Body of pancreas (tissue), 4 donors: ENCODE measurements at regions not wholly inside any gene's neighbourhood (a gene's known extent, or its start where the extent isn't known, plus 50 kb on each side); places are given as distances from the start of the nearest gene placed in this dataset.

Experiments
- ATAC-seq: fragments of 150-250 bp; one replicate; pipeline ENCODE4 v1.9.1; 2016
- DNase-seq, 4 donors: peaks; one replicate each; pipeline ENCODE4 v3.0.0-alpha.2; 2019
- H3K27ac ChIP-seq, 4 donors: fragments of 200-600 bp; sonication (generic); 1 replicate in 3 of 4; 2 replicates in 1 of 4; pipeline versions ENCODE4 v1.5.1 to v1.6.1; 2016 to 2019; ENCODE audit warnings: mild to moderate bottlenecking in 1 of 4, mixed read lengths in 1 of 4, moderate library complexity in 1 of 4
- H3K27me3 ChIP-seq, 2 donors: fragments of 200-600 bp; sonication (generic); one replicate each; pipeline ENCODE4 v1.6.0; 2016; ENCODE audit warnings: mild to moderate bottlenecking in 1 of 2
- H3K36me3 ChIP-seq, 2 donors: fragments of 200-600 bp; sonication (generic); replicated peaks in 1 of 2; 2 replicates each; pipeline ENCODE4 v1.5.1; 2016; ENCODE audit warnings: low read depth in 2 of 2; ENCODE audit not compliant: insufficient read depth in 1 of 2
- H3K4me1 ChIP-seq: fragments of 200-600 bp; sonication (generic); one replicate; pipeline ENCODE4 v1.6.0; 2016
- H3K4me3 ChIP-seq, 2 donors: fragments of 200-600 bp; sonication (generic); 1 replicate in 1 of 2; 2 replicates in 1 of 2; pipeline ENCODE4 v1.5.1; 2016 to 2019
- H3K9me3 ChIP-seq, 3 donors: fragments of 200-600 bp; sonication (generic); 1 replicate in 2 of 3; 2 replicates in 1 of 3; pipeline ENCODE4 v1.5.1; 2016
- POLR2A ChIP-seq, 3 donors: fragments of 450-650 bp; IDR thresholded peaks; one replicate each; pipeline ENCODE4 v1.6.1; 2016; ENCODE audit warnings: antibody characterized with exemption in 3 of 3, mild to moderate bottlenecking in 2 of 3
- WGBS, 2 donors: methylation state at CpG; one replicate each; pipeline ENCODE4 v1.1.5; 2017; 5-methylcytosine and 5-hydroxymethylcytosine counted together
- intact Hi-C: fragments of 100-400 bp; cut with DNase I; formaldehyde crosslinking; loops from one replicate; pipeline ENCODE4 v1.15.1; 2023
- TF ChIP-seq, protein P1 (sequence below), 7 experiments: fragments of 450-650 bp in 4 of 7; fragments of 200-600 bp in 3 of 7; sonication (generic) in 3 of 7; IDR thresholded peaks; one replicate each; pipeline ENCODE4 v1.5.1; 2016 to 2019; ENCODE audit warnings: antibody characterized with exemption in 7 of 7

DNA sequence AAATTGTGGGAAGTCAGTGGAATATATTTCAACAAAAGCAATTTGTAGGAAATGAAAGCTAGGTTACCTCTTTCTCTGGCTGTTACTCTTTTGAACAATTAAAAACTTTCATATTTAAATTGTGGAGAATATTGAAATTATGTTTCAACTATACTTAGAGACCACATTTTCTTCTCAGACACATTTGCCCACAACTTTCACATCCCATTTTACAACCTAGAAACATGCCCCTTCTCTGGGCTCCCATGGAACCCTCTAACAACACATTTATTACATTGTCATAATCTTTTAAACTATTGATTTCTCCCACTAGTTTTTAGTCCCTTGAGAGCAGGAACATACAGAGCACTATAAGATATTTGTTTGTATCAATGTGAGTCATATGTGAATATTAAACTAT, 211.7 kb upstream of the TTC14 start:
- intact Hi-C loops, result no loop called here
- Histone ChIP-seq H3K9me3 (no peaks in the 10 kb centered on the region), H3K4me1 (peaks cover under 1% of the 10 kb centered on the region), H3K36me3 (no peaks in the 10 kb centered on the region), H3K27me3 (no peaks in the 10 kb centered on the region), H3K27ac (no peak overlapping the region), H3K4me3 (no peak overlapping the region)
- TF ChIP-seq, protein P1, sequence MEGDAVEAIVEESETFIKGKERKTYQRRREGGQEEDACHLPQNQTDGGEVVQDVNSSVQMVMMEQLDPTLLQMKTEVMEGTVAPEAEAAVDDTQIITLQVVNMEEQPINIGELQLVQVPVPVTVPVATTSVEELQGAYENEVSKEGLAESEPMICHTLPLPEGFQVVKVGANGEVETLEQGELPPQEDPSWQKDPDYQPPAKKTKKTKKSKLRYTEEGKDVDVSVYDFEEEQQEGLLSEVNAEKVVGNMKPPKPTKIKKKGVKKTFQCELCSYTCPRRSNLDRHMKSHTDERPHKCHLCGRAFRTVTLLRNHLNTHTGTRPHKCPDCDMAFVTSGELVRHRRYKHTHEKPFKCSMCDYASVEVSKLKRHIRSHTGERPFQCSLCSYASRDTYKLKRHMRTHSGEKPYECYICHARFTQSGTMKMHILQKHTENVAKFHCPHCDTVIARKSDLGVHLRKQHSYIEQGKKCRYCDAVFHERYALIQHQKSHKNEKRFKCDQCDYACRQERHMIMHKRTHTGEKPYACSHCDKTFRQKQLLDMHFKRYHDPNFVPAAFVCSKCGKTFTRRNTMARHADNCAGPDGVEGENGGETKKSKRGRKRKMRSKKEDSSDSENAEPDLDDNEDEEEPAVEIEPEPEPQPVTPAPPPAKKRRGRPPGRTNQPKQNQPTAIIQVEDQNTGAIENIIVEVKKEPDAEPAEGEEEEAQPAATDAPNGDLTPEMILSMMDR (IDR thresholded peaks at IDR 0.05), result no peak
- no peak for TF ChIP-seq POLR2A (IDR thresholded peaks at IDR 0.05)
- ATAC-seq (no peak), DNase-seq (no peak)

GRCh38 chr3:180391001-180391400, 211.0 kb upstream of the TTC14 start:
- DNase-seq, result no peak
- Histone ChIP-seq H3K36me3 (no peaks in the 10 kb centered on the region), H3K27ac (no peak overlapping the region), H3K9me3 (no peaks in the 10 kb centered on the region), H3K4me3 (no peak overlapping the region), H3K27me3 (no peaks in the 10 kb centered on the region), H3K4me1 (no peaks in the 10 kb centered on the region)
- no peak for ATAC-seq
- TF ChIP-seq POLR2A (IDR thresholded peaks at IDR 0.05), result no peak
- TF ChIP-seq, protein P1 (IDR thresholded peaks at IDR 0.05), result no peak
- 75 to 94% methylated on average over 1 of the region's 1 CpG for WGBS, 2 donors
- intact Hi-C loops, result no loop called here

DNA sequence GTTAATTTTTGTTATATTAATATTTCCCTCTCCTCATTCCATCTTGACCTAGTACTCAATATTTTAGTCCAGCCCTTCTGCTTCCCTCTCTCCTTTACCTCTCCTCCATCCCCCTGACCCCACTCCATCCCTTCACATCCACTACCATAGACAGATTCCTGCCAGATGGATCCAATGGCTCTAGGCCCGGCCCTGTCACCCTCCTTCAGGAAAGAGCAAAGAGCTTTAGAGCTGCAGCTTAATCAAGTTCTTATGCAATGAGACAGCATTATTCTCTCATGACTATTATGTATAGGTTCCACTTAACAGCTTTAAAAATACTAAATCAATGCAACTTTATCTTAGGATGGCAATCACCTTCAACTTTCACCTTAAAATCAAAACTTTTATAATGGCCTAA, 200.7 kb upstream of the TTC14 start:
- TF ChIP-seq, protein P1 (IDR thresholded peaks at IDR 0.05), result no peak
- TF ChIP-seq POLR2A (IDR thresholded peaks at IDR 0.05), result no peak
- no peak overlapping the region for H3K27ac ChIP-seq
- no peak for DNase-seq
- no peak for ATAC-seq
- H3K4me3 ChIP-seq, result no peak overlapping the region
- H3K27me3 ChIP-seq, result no peaks in the 10 kb centered on the region
- WGBS, 2 donors, result 69 to 82% methylated on average over 1 of the region's 1 CpG
- intact Hi-C loops, result no loop called here
- H3K36me3 ChIP-seq, result no peaks in the 10 kb centered on the region
- H3K9me3 ChIP-seq, result no peaks in the 10 kb centered on the region
- H3K4me1 ChIP-seq, result peaks cover 20% of the 10 kb centered on the region

- Histone ChIP-seq H3K9me3 (no peaks in the 10 kb centered on the region), H3K27me3 (no peaks in the 10 kb centered on the region), H3K4me3 (no peak overlapping the region), H3K4me1 (peaks cover 20% of the 10 kb centered on the region), H3K27ac (no peak overlapping the region), H3K36me3 (no peaks in the 10 kb centered on the region)
- intact Hi-C loops, result no loop called here
- no peak for DNase-seq
- no peak for ATAC-seq
- 45 to 52% methylated on average over 2 of the region's 2 CpGs for WGBS, 2 donors
- no peak for TF ChIP-seq POLR2A (IDR thresholded peaks at IDR 0.05)
- TF ChIP-seq, protein P1 (IDR thresholded peaks at IDR 0.05), result no peak
Measured at GRCh38 chr3:180402471-180403073, 199.4 kb upstream of the TTC14 start.

DNA sequence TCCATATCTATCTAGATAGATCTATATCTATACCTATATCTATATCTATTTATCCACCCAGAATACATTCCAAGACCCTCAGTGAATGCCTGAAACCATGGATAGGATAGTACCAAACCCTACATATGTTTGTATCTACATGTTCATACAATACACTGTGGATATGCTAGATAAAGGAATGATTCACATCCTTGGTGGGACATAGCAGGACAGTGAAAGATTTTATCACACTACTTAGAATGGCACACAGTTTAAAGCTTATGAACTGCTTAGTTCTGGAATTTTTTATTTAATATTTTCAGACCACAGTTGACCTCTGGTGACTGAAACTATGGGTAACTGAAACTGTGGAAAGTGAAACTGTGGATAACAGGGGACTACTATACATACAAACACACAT, 198.8 kb upstream of the TTC14 start:
- Histone ChIP-seq H3K36me3 (no peaks in the 10 kb centered on the region), H3K9me3 (no peaks in the 10 kb centered on the region), H3K27me3 (no peaks in the 10 kb centered on the region), H3K27ac (no peak overlapping the region), H3K4me3 (no peak overlapping the region), H3K4me1 (peaks cover 20% of the 10 kb centered on the region)
- TF ChIP-seq, protein P1 (IDR thresholded peaks at IDR 0.05), result no peak
- TF ChIP-seq POLR2A (IDR thresholded peaks at IDR 0.05), result no peak
- no peak for ATAC-seq
- intact Hi-C loops, result no loop called here
- no peak for DNase-seq
